ENCODE measurements at regions not wholly inside any gene's neighbourhood (a gene's known extent, or its start where the extent isn't known, plus 50 kb on each side); places are given as distances from the start of the nearest gene placed in this dataset.

DNA sequence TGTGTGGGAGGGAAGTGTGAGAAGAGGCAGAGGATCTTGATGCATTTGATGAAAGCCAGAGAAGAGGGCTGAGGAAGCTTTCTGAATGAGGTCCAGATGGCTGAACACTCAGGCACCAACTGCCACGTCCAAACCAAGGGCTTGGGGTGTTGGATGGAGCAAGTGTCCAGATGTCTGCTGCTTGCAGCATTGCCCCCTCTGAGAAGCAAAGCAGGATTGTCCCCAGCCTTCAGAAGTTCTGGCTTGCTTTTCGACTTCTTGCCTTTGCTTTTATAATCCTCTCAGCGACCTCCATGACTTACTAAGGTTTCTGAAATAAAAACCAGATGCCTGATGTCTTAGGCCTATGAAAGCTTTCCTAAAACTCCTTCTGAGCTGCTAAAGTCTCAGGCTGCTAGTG lies 182.5 kb downstream of the HUNK start:
- Histone ChIP-seq H3K27ac (ENCODE audit: low read depth) (no peak overlapping the region), H3K4me2 (no peak overlapping the region), H3K27me3 (ENCODE audit: insufficient read depth) (no peaks in the 10 kb centered on the region), H2AFZ (no peak overlapping the region), H3K4me1 (ENCODE audit: insufficient read depth) (no peaks in the 10 kb centered on the region), H3F3A (replicated peaks; ENCODE audit: low read depth) (no peaks in the 10 kb centered on the region), H4K20me1 (replicated peaks; ENCODE audit: insufficient read depth) (no peaks in the 10 kb centered on the region), H3K79me2 (replicated peaks; ENCODE audit: insufficient read depth) (no peaks in the 10 kb centered on the region), H3K9me2 (ENCODE audit: insufficient read depth) (peaks cover 8% of the 10 kb centered on the region), H3K36me3 (ENCODE audit: insufficient read depth) (no peaks in the 10 kb centered on the region), H3K4me3 (no peak overlapping the region)
- H3K4me3 Mint-ChIP-seq, result no peak overlapping the region
- TF ChIP-seq, protein P1, sequence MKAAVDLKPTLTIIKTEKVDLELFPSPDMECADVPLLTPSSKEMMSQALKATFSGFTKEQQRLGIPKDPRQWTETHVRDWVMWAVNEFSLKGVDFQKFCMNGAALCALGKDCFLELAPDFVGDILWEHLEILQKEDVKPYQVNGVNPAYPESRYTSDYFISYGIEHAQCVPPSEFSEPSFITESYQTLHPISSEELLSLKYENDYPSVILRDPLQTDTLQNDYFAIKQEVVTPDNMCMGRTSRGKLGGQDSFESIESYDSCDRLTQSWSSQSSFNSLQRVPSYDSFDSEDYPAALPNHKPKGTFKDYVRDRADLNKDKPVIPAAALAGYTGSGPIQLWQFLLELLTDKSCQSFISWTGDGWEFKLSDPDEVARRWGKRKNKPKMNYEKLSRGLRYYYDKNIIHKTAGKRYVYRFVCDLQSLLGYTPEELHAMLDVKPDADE (IDR thresholded peaks at IDR 0.05), result no peak
- TF ChIP-seq, protein P2, sequence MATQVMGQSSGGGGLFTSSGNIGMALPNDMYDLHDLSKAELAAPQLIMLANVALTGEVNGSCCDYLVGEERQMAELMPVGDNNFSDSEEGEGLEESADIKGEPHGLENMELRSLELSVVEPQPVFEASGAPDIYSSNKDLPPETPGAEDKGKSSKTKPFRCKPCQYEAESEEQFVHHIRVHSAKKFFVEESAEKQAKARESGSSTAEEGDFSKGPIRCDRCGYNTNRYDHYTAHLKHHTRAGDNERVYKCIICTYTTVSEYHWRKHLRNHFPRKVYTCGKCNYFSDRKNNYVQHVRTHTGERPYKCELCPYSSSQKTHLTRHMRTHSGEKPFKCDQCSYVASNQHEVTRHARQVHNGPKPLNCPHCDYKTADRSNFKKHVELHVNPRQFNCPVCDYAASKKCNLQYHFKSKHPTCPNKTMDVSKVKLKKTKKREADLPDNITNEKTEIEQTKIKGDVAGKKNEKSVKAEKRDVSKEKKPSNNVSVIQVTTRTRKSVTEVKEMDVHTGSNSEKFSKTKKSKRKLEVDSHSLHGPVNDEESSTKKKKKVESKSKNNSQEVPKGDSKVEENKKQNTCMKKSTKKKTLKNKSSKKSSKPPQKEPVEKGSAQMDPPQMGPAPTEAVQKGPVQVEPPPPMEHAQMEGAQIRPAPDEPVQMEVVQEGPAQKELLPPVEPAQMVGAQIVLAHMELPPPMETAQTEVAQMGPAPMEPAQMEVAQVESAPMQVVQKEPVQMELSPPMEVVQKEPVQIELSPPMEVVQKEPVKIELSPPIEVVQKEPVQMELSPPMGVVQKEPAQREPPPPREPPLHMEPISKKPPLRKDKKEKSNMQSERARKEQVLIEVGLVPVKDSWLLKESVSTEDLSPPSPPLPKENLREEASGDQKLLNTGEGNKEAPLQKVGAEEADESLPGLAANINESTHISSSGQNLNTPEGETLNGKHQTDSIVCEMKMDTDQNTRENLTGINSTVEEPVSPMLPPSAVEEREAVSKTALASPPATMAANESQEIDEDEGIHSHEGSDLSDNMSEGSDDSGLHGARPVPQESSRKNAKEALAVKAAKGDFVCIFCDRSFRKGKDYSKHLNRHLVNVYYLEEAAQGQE (IDR thresholded peaks at IDR 0.05; ENCODE audit: unreplicated experiment), result no peak
- no peak for TF ChIP-seq EZH2 (IDR thresholded peaks at IDR 0.05; ENCODE audit: low read depth, unreplicated experiment)
- no peak for TF ChIP-seq CREB1 (CRISPR knock-in tag; IDR thresholded peaks at IDR 0.05; ENCODE audit: low read depth)
- TF ChIP-seq, protein P3, sequence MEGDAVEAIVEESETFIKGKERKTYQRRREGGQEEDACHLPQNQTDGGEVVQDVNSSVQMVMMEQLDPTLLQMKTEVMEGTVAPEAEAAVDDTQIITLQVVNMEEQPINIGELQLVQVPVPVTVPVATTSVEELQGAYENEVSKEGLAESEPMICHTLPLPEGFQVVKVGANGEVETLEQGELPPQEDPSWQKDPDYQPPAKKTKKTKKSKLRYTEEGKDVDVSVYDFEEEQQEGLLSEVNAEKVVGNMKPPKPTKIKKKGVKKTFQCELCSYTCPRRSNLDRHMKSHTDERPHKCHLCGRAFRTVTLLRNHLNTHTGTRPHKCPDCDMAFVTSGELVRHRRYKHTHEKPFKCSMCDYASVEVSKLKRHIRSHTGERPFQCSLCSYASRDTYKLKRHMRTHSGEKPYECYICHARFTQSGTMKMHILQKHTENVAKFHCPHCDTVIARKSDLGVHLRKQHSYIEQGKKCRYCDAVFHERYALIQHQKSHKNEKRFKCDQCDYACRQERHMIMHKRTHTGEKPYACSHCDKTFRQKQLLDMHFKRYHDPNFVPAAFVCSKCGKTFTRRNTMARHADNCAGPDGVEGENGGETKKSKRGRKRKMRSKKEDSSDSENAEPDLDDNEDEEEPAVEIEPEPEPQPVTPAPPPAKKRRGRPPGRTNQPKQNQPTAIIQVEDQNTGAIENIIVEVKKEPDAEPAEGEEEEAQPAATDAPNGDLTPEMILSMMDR (conservative IDR thresholded peaks at IDR 0.05; ENCODE audit: low read depth in 2 of 2), result no peak
- TF ChIP-seq EZH2phosphoT487 (IDR thresholded peaks at IDR 0.05; ENCODE audit: unreplicated experiment), result no peak
- TF ChIP-seq ZNF114 (CRISPR knock-in tag; IDR thresholded peaks at IDR 0.05), result no peak
- TF ChIP-seq NANOG (IDR thresholded peaks at IDR 0.05; ENCODE audit: borderline replicate concordance), result no peak
- TF ChIP-seq JUNB (IDR thresholded peaks at IDR 0.05; ENCODE audit: unreplicated experiment), result no peak
- TF ChIP-seq POLR2AphosphoS5 (IDR thresholded peaks at IDR 0.05; ENCODE audit: low read depth), result no peak
- TF ChIP-seq, protein P4, sequence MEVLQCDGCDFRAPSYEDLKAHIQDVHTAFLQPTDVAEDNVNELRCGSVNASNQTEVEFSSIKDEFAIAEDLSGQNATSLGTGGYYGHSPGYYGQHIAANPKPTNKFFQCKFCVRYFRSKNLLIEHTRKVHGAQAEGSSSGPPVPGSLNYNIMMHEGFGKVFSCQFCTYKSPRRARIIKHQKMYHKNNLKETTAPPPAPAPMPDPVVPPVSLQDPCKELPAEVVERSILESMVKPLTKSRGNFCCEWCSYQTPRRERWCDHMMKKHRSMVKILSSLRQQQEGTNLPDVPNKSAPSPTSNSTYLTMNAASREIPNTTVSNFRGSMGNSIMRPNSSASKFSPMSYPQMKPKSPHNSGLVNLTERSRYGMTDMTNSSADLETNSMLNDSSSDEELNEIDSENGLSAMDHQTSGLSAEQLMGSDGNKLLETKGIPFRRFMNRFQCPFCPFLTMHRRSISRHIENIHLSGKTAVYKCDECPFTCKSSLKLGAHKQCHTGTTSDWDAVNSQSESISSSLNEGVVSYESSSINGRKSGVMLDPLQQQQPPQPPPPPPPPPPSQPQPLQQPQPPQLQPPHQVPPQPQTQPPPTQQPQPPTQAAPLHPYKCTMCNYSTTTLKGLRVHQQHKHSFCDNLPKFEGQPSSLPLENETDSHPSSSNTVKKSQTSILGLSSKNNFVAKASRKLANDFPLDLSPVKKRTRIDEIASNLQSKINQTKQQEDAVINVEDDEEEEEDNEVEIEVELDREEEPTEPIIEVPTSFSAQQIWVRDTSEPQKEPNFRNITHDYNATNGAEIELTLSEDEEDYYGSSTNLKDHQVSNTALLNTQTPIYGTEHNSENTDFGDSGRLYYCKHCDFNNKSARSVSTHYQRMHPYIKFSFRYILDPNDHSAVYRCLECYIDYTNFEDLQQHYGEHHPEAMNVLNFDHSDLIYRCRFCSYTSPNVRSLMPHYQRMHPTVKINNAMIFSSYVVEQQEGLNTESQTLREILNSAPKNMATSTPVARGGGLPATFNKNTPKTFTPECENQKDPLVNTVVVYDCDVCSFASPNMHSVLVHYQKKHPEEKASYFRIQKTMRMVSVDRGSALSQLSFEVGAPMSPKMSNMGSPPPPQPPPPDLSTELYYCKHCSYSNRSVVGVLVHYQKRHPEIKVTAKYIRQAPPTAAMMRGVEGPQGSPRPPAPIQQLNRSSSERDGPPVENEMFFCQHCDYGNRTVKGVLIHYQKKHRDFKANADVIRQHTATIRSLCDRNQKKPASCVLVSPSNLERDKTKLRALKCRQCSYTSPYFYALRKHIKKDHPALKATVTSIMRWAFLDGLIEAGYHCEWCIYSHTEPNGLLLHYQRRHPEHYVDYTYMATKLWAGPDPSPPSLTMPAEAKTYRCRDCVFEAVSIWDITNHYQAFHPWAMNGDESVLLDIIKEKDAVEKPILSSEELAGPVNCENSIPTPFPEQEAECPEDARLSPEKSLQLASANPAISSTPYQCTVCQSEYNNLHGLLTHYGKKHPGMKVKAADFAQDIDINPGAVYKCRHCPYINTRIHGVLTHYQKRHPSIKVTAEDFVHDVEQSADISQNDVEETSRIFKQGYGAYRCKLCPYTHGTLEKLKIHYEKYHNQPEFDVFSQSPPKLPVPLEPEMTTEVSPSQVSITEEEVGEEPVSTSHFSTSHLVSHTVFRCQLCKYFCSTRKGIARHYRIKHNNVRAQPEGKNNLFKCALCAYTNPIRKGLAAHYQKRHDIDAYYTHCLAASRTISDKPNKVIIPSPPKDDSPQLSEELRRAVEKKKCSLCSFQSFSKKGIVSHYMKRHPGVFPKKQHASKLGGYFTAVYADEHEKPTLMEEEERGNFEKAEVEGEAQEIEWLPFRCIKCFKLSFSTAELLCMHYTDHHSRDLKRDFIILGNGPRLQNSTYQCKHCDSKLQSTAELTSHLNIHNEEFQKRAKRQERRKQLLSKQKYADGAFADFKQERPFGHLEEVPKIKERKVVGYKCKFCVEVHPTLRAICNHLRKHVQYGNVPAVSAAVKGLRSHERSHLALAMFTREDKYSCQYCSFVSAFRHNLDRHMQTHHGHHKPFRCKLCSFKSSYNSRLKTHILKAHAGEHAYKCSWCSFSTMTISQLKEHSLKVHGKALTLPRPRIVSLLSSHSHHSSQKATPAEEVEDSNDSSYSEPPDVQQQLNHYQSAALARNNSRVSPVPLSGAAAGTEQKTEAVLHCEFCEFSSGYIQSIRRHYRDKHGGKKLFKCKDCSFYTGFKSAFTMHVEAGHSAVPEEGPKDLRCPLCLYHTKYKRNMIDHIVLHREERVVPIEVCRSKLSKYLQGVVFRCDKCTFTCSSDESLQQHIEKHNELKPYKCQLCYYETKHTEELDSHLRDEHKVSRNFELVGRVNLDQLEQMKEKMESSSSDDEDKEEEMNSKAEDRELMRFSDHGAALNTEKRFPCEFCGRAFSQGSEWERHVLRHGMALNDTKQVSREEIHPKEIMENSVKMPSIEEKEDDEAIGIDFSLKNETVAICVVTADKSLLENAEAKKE (CRISPR knock-in tag; IDR thresholded peaks at IDR 0.05), result no peak
- TF ChIP-seq STAT1 (IDR thresholded peaks at IDR 0.05; ENCODE audit: unreplicated experiment), result no peak
- TF ChIP-seq ZNF331 (CRISPR knock-in tag; IDR thresholded peaks at IDR 0.05; ENCODE audit: low read depth), result no peak
- H3K27ac Mint-ChIP-seq, result no peak overlapping the region
- no peaks in the 10 kb centered on the region for H3K4me1 Mint-ChIP-seq
- H3K36me3 Mint-ChIP-seq (ENCODE audit: low read depth), result peaks cover 2% of the 10 kb centered on the region; the same call in 1 of the 3 replicates
- DNase-seq (ENCODE audit: low spot score) (no peak), ATAC-seq (no peak)
- peaks cover 13% of the 10 kb centered on the region for H3K9me3 Mint-ChIP-seq
- H3K27me3 Mint-ChIP-seq (ENCODE audit: insufficient read depth, low read depth, poor library complexity), result no peaks in the 10 kb centered on the region
